ENCODE measurements at regions not wholly inside any gene's neighbourhood (a gene's known extent, or its start where the extent isn't known, plus 50 kb on each side); places are given as distances from the start of the nearest gene placed in this dataset.

- TF ChIP-seq ZFP91 (CRISPR knock-in tag; IDR thresholded peaks at IDR 0.05; ENCODE audit: borderline replicate concordance) (no peak), ZNF549 (CRISPR knock-in tag; IDR thresholded peaks at IDR 0.05) (no peak)
Measured at GRCh38 chr1:219812086-219812485, 116.3 kb downstream of the SLC30A10 start (continued).

- no peak for DNase-seq (ENCODE audit: low spot score)
- H3K36me3 ChIP-seq (replicated peaks in 1 of 2; ENCODE audit: control insufficient read depth in 1 of 2, insufficient read depth in 2 of 2, low read length in 2 of 2) = no peaks in the 10 kb centered on the region
- POLR2A ChIA-PET = no interaction called here
- ATAC-seq = no peak
- no peak for TF ChIP-seq KDM4B (CRISPR knock-in tag; IDR thresholded peaks at IDR 0.05)
- no peak for TF ChIP-seq NFKB2 (CRISPR knock-in tag; IDR thresholded peaks at IDR 0.05; ENCODE audit: borderline replicate concordance)
- no peak for TF ChIP-seq ZBTB7B (CRISPR knock-in tag; IDR thresholded peaks at IDR 0.05)
- no peak for TF ChIP-seq TGIF2 (CRISPR knock-in tag; IDR thresholded peaks at IDR 0.05)
- no peak for TF ChIP-seq ZNF282 (IDR thresholded peaks at IDR 0.05; ENCODE audit: partially characterized antibody)
- no peak for TF ChIP-seq PCBP2 (optimal IDR thresholded peaks at IDR 0.05; ENCODE audit: low read depth, low read length, poor library complexity, severe bottlenecking)
- TF ChIP-seq ZBTB7A (CRISPR knock-in tag; IDR thresholded peaks at IDR 0.05) = no peak
- no peak for TF ChIP-seq SSRP1 (CRISPR knock-in tag; IDR thresholded peaks at IDR 0.05)
- TF ChIP-seq ZNF577 (CRISPR knock-in tag; IDR thresholded peaks at IDR 0.05; ENCODE audit: borderline replicate concordance, low read depth) = no peak
- TF ChIP-seq CAMTA2 (CRISPR knock-in tag; IDR thresholded peaks at IDR 0.05; ENCODE audit: borderline replicate concordance) = no peak
- TF ChIP-seq PITX1 (CRISPR knock-in tag; IDR thresholded peaks at IDR 0.05) = no peak
- TF ChIP-seq, protein P1, sequence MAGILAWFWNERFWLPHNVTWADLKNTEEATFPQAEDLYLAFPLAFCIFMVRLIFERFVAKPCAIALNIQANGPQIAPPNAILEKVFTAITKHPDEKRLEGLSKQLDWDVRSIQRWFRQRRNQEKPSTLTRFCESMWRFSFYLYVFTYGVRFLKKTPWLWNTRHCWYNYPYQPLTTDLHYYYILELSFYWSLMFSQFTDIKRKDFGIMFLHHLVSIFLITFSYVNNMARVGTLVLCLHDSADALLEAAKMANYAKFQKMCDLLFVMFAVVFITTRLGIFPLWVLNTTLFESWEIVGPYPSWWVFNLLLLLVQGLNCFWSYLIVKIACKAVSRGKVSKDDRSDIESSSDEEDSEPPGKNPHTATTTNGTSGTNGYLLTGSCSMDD (CRISPR knock-in tag; IDR thresholded peaks at IDR 0.05) = no peak
- no peak for TF ChIP-seq ZKSCAN8 (CRISPR knock-in tag; IDR thresholded peaks at IDR 0.05; ENCODE audit: borderline replicate concordance)
- TF ChIP-seq, protein P2, sequence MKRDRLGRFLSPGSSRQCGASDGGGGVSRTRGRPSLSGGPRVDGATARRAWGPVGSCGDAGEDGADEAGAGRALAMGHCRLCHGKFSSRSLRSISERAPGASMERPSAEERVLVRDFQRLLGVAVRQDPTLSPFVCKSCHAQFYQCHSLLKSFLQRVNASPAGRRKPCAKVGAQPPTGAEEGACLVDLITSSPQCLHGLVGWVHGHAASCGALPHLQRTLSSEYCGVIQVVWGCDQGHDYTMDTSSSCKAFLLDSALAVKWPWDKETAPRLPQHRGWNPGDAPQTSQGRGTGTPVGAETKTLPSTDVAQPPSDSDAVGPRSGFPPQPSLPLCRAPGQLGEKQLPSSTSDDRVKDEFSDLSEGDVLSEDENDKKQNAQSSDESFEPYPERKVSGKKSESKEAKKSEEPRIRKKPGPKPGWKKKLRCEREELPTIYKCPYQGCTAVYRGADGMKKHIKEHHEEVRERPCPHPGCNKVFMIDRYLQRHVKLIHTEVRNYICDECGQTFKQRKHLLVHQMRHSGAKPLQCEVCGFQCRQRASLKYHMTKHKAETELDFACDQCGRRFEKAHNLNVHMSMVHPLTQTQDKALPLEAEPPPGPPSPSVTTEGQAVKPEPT (CRISPR knock-in tag; IDR thresholded peaks at IDR 0.05; ENCODE audit: low read depth) = no peak
- TF ChIP-seq ZBTB21 (CRISPR knock-in tag; IDR thresholded peaks at IDR 0.05) = no peak
- TF ChIP-seq AHR (CRISPR knock-in tag; IDR thresholded peaks at IDR 0.05) = no peak
- no TSS peak for BruUV-seq (replicated peaks)
- no peak overlapping the region for H3K27ac ChIP-seq (ENCODE audit: extremely low read length, insufficient read depth, low read length)
- H3K9me3 ChIP-seq (ENCODE audit: low read length) = no peaks in the 10 kb centered on the region
- WGBS (ENCODE audit: low lambda C conversion rate) = 33% methylated on average over 5 of the region's 5 CpGs
- intact Hi-C loops (cut with micrococcal nuclease; ENCODE audit: unreplicated experiment) = loop anchor here (5.0 to 10.0 kb wide), 3 partner anchors 146 to 603 kb away; no protein-coding TSS in a partner anchor
- CTCF ChIA-PET (ENCODE audit: low intra/inter-chr PET ratio, low total read pairs) = no interaction called here
- no peaks in the 10 kb centered on the region for H3K27me3 ChIP-seq (ENCODE audit: control insufficient read depth in 1 of 2, insufficient read depth in 2 of 2, low read length in 2 of 2)
- H4K20me1 ChIP-seq (ENCODE audit: insufficient read depth, low read length) = no peaks in the 10 kb centered on the region
- in situ Hi-C loops (cut with HindIII; ENCODE audit: extremely low pct_ligation_motif_present, low pct_unique_long_range_greater_than_20kb) = loop anchor here (10.0 kb wide), 1 partner anchor 1466 kb away; the partner anchor contains the start of gene TGFB2
- FAIRE-seq = no peak
- H3K9ac ChIP-seq (ENCODE audit: insufficient read depth, low read depth, low read length) = no peak overlapping the region
- H3K79me2 ChIP-seq (ENCODE audit: insufficient read depth, low read length) = no peaks in the 10 kb centered on the region
- no peak overlapping the region for H3K4me2 ChIP-seq (ENCODE audit: low read depth, low read length)
- H3K4me3 ChIP-seq (replicated peaks in 1 of 3; ENCODE audit: insufficient read depth in 1 of 3, low read depth in 2 of 3, low read length in 3 of 3) = no peak overlapping the region
- H2AFZ ChIP-seq (ENCODE audit: low read length) = no peak overlapping the region
- peaks cover 5% of the 10 kb centered on the region; the same call in 1 of the 2 replicates for H3K4me1 ChIP-seq (ENCODE audit: insufficient read depth, low read length)
Measured at GRCh38 chr1:219810451-219810850, 117.9 kb downstream of the SLC30A10 start.

Measured in HepG2 (cell line).